Adipocyte (in vitro differentiated cells): ENCODE measurements at regions not wholly inside any gene's neighbourhood (a gene's known extent, or its start where the extent isn't known, plus 50 kb on each side); places are given as distances from the start of the nearest gene placed in this dataset.

Experiments used
- DNase-seq: peaks from one replicate; pipeline ENCODE4 v3.0.0-alpha.2; 2015; ENCODE audit warnings: low read depth
- H3K27me3 ChIP-seq: replicated peaks from 2 replicates; pipeline ENCODE4 v1.7.0; 2013; ENCODE audit warnings: mild to moderate bottlenecking, low read length, moderate library complexity; ENCODE audit not compliant: control insufficient read depth, insufficient read depth
- H3K36me3 ChIP-seq: 2 replicates; pipeline ENCODE4 v1.7.0; 2013; ENCODE audit warnings: low read length, mild to moderate bottlenecking, moderate library complexity; ENCODE audit not compliant: control insufficient read depth, insufficient read depth, severe bottlenecking
- H3K4me1 ChIP-seq: 2 replicates; pipeline ENCODE4 v1.7.0; 2013; ENCODE audit warnings: mild to moderate bottlenecking, low read length, moderate library complexity; ENCODE audit not compliant: control insufficient read depth, insufficient read depth
- H3K4me3 ChIP-seq: 2 replicates; pipeline ENCODE4 v1.7.0; 2013; ENCODE audit warnings: mild to moderate bottlenecking, low read length, moderate library complexity
- H3K9ac ChIP-seq: 2 replicates; pipeline ENCODE4 v1.7.0; 2013; ENCODE audit warnings: mild to moderate bottlenecking, low read length, moderate library complexity
- H3K9me3 ChIP-seq: 2 replicates; pipeline ENCODE4 v1.7.0; 2013; ENCODE audit warnings: mild to moderate bottlenecking, low read length, moderate library complexity; ENCODE audit not compliant: control insufficient read depth

DNA sequence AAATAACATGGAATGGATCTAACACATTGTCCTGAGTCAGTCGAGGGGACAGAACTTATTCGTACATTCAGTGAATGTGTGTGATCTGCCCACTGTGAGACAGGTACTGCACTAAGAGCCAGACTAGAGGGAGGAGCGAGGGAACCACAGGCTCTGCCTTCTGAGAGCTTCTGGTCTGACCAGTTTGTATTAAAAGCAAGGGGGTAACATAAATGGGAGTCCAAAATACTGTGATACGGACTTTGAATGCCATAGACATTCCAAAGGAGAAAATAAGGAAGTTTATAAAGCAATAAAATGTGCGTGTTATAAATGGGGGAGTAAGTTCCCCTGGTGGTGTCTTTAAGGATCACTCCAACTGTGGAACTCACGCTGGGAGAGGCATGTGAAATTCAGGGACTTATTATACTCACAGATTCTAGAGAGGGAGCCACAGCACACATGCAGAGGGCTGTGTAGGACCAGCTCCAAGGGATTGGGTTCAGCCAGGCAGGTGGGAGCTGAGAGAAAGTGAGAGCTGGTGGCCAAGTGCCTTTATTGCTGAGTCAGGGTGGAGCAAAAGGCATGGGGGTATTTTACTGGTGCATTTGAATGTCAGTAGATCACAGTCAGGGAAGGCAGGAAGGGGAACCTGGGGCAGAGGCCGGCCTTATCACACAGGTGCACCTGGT, 186.5 kb upstream of the WWC1 start:
- no peak for DNase-seq
- peaks cover 15% of the 10 kb centered on the region for H3K27me3 ChIP-seq
- no peak overlapping the region for H3K9ac ChIP-seq
- no peaks in the 10 kb centered on the region for H3K36me3 ChIP-seq
- H3K4me1 ChIP-seq, result peaks cover 3% of the 10 kb centered on the region
- no peaks in the 10 kb centered on the region for H3K9me3 ChIP-seq
- no peak overlapping the region for H3K4me3 ChIP-seq

DNA sequence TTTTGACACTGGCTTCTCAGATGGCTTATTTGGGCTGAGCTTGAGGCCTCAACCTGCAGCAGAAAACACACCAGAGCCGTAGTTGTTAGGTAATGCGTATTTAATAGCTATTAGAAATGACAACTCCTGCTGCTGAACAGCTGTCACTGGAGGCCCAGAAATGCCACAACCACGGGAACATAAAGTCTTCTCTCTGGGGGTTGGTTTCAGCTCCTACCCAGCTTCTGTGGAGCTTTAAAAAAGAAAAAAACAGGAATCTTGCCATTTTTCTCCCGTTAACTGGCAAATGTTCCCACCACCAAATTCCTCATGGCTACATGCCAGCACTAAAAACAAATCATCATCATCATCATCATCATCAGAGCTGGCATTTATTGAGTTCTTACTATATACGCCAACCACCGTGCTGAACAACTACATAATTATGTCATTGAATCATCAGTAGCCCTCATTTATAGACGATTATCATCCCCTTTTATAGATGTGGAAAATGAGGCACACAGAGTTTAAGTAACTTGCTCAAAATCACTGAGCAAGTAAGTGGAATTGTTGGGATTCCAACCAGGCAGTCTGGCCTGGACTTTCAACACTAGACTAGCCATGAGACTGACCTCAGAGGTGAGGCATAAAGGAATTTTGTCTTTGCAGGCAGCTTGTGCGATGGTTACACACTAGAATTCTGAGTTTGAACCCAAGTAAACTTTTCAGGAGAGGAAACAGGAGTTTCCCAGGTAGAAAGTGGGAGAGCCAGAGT, 185.3 kb upstream of the WWC1 start:
- Histone ChIP-seq H3K4me1 (peaks cover 3% of the 10 kb centered on the region), H3K9ac (no peak overlapping the region), H3K4me3 (no peak overlapping the region), H3K9me3 (no peaks in the 10 kb centered on the region), H3K36me3 (no peaks in the 10 kb centered on the region), H3K27me3 (peaks cover 13% of the 10 kb centered on the region)
- DNase-seq, result peak; percentile 7

DNA sequence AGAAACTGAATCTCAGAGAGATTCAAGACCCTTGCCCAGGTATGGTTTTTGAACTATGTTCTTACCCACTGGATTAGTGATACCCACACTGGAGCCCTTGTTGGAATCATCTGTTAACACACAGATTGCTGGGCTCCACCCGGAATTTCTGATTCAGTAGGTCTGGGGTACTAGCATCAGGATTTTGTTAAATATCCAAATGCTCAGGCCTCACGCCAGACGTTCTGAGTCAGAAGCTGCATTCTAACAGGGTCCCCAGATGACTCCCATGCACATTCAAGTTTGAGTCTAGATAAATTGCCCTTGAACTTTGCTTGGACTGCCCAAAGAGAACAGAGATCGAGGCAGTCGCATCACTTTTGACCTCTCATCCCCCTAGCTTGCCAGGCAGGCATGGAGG, 182.0 kb upstream of the WWC1 start:
- peaks cover 10% of the 10 kb centered on the region for H3K27me3 ChIP-seq

DNA sequence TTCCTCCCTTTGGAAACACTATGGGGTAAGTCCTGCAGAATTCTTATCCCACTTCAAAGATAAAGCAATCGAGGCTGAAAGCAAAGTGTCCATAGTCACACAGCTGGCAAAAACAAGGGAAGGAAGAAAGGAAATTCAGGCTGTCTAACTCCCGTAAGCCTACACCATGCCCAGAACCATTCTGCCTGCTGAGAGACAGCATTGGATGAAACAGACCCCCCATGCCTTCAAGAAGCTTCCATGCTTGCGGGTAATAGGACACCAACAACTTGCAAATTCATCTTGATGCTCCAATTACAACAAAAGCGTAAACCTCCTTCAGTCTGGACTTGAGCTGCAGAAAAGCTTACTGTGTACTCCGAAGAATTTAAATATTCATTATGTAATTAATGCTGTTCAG, 181.1 kb upstream of the WWC1 start:
- Histone ChIP-seq H3K9ac (no peak overlapping the region), H3K36me3 (no peaks in the 10 kb centered on the region), H3K27me3 (peaks cover 6% of the 10 kb centered on the region), H3K9me3 (no peaks in the 10 kb centered on the region), H3K4me3 (no peak overlapping the region), H3K4me1 (peaks cover 3% of the 10 kb centered on the region)
- DNase-seq, result no peak

More for the DNA sequence above, 182.0 kb upstream of the WWC1 start:
- Histone ChIP-seq H3K4me3 (no peak overlapping the region), H3K9ac (no peak overlapping the region), H3K36me3 (no peaks in the 10 kb centered on the region), H3K9me3 (no peaks in the 10 kb centered on the region), H3K4me1 (peaks cover 3% of the 10 kb centered on the region)
- no peak for DNase-seq

DNA sequence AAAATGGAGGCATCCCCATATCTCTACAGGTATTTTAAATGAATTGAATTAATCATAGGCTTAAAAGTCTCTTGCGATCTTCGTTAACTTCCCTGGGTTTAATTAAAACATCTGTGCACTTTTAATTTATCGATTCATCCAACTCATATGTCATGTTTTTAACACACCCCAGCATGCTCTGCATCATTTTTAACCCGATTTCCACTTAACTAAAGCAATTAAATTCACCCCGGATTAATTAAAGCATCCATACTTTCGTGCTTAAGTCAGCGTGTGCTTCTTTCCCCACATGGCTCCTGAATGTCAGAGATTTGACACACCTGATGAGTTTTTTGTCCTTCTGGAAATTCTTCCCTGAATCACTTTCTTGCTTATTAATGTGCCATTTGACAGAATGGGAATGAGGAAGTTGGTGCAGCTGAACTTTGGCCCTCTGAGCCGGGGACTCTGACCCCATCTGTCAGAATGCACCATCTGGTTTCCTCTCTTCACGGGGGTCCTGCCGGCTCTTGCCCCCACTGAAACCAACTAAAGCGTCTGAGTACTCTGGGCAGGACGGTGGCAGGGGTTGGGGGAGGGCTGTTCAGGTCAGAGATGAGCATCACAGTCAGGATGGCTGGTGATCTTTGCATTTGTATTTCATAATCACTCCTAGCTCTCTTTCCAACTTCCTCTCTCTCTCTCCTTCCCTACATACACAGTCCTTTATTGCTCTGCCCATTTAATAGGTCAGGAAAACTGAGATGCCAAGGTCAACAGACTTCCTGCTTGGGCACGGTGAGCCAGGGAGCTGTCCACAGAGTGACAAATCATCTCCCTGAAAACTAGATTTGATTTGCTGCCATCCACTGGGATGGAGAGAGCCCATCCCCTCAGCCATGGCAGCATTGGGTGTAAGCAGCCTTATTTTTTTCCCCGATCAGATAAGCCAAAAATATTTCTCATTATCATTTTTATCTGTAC, 180.3 kb upstream of the WWC1 start:
- Histone ChIP-seq H3K27me3 (peaks cover 11% of the 10 kb centered on the region), H3K9me3 (no peaks in the 10 kb centered on the region), H3K4me3 (no peak overlapping the region), H3K9ac (no peak overlapping the region), H3K36me3 (no peaks in the 10 kb centered on the region), H3K4me1 (peaks cover 3% of the 10 kb centered on the region)
- DNase-seq, result no peak

DNA sequence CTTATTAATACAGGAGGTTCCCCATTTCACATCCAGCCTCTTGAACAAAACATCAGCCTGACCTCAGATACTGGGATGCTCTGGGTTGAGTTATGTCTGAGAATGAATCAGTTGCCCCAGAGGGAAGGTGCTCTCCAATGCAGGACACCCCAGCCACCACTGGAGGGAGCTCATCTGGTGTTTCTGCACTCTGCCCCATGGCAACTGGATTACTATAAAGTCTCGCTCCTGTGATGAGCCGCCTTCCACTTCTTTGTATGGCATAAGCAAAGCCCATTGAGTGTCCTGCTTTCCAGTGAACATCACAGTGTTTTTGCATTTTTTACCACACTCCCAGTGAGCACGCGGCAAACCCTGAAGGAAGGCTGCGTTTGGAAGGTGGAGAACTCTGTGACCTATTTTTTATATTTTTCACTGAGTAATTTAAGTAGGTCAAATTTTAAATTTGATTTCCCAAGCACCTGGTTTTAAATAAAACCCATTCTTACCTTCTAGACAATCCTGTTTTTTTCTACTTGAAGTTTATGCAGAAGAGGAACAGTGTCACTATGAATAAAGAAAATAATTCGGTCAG, 176.9 kb upstream of the WWC1 start:
- DNase-seq, result no peak
- H3K27me3 ChIP-seq, result peaks cover 18% of the 10 kb centered on the region
- H3K9me3 ChIP-seq, result no peaks in the 10 kb centered on the region
- H3K4me3 ChIP-seq, result no peak overlapping the region
- no peak overlapping the region for H3K9ac ChIP-seq
- H3K36me3 ChIP-seq, result no peaks in the 10 kb centered on the region
- H3K4me1 ChIP-seq, result peaks cover 3% of the 10 kb centered on the region

DNA sequence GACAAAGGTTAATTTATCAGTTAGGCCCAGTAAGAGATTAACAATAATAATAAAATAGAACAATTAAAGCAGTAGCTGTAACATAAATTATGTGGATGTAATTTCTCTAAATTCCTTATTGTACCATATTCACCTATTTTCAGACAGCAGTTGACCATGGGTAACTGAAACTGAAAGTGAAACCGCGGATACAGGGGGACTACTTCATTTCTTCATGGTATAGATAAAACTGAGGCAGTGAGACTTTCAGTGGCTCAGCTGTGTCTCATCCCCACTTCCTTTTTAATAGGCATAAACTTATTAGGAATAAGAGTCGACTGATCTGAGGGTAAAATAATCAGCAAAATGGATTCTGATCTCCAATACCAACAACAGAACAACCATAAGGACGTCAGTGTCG, 174.0 kb upstream of the WWC1 start:
- Histone ChIP-seq H3K9me3 (no peaks in the 10 kb centered on the region), H3K27me3 (peaks cover 20% of the 10 kb centered on the region), H3K36me3 (no peaks in the 10 kb centered on the region), H3K4me3 (no peak overlapping the region), H3K9ac (no peak overlapping the region), H3K4me1 (no peaks in the 10 kb centered on the region)
- DNase-seq, result no peak

DNA sequence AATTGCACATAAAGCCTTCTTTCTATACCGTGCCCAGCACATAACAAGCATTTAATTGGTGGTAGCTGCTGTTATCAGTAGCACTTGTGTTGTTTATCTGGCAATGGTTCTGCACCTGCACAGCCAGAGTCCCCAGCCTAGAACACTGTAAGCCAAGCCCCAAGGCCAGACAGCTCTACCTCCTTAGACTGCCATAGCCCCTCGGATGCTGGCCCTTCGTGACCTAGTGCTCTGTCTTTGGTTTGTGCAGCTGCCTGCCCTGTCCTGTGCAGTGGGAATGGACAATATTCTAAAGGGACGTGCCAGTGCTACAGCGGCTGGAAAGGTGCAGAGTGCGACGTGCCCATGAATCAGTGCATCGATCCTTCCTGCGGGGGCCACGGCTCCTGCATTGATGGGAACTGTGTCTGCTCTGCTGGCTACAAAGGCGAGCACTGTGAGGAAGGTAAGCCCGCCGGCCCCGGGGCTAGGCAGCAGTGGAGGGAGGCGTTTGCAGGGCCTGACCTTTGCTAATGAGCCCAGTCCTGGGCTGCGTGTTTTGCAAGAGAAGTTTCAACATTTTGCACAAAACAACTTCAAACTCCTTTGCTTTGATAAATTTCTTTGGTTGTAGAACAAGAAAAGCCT, 173.3 kb upstream of the WWC1 start:
- H3K36me3 ChIP-seq, result no peaks in the 10 kb centered on the region
- H3K27me3 ChIP-seq, result peaks cover 20% of the 10 kb centered on the region
- H3K4me3 ChIP-seq, result no peak overlapping the region
- H3K4me1 ChIP-seq, result no peaks in the 10 kb centered on the region
- DNase-seq, result no peak
- H3K9ac ChIP-seq, result no peak overlapping the region
- H3K9me3 ChIP-seq, result no peaks in the 10 kb centered on the region

DNA sequence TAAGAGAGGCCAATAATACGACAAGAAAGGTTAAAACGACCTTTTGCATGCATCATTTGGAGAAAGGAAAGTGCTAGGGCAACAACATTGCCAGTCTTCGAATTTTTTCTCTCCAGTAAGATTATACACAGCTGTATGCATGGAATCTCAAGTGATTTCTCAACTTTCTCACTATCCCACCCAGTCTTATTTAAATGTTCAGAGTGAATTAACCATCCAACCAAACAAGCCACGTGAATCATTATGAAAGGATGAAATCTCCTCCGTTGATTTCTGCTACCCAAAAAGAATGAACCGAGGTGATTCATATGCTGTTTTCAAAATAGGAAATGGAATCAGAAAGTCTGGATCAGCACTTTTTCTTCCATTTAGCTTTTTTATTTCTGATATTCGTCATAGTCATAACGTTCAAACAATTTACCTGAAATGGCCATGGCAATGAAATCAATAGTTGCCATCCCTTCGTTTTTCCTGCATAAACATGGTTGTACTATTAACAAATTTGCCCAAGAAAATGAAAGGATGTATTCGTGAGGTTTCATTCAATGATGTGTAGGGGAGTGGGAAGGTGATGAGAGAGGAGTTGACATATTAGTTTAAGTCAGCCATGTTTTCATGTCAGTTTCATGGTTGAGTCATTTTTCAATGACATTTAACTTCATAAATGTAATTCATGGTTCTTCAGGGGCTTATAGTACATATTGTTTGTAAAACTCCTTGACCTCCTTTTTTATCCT, 170.9 kb upstream of the WWC1 start:
- Histone ChIP-seq H3K9ac (no peak overlapping the region), H3K4me3 (no peak overlapping the region), H3K27me3 (peaks cover 21% of the 10 kb centered on the region)

DNA sequence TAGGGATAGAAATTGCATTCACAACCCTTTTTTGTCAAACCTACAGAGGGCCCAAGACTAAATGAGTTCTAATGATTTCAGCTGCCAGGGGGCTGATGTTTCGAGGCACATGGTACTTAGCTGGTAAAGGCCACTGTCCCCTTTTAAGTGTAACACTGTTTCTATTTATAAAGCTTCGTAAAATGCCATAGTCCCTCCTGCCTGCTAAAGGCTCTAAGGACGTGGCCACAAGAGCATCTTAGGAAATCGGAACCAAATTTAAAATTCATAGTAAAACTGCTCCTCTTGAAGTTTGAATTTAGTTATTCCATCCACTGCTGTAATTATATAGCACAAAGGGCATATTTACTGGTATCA, 170.3 kb upstream of the WWC1 start:
- Histone ChIP-seq H3K4me3 (no peak overlapping the region), H3K4me1 (no peaks in the 10 kb centered on the region), H3K9me3 (no peaks in the 10 kb centered on the region), H3K27me3 (peaks cover 17% of the 10 kb centered on the region), H3K9ac (no peak overlapping the region), H3K36me3 (no peaks in the 10 kb centered on the region)
- DNase-seq, result no peak

More for the DNA sequence above, 170.9 kb upstream of the WWC1 start:
- Histone ChIP-seq H3K4me1 (no peaks in the 10 kb centered on the region), H3K36me3 (no peaks in the 10 kb centered on the region), H3K9me3 (no peaks in the 10 kb centered on the region)
- DNase-seq, result peak; percentile 9
